ENCODE measurements at regions not wholly inside any gene's neighbourhood (a gene's known extent, or its start where the extent isn't known, plus 50 kb on each side); places are given as distances from the start of the nearest gene placed in this dataset.

DNA sequence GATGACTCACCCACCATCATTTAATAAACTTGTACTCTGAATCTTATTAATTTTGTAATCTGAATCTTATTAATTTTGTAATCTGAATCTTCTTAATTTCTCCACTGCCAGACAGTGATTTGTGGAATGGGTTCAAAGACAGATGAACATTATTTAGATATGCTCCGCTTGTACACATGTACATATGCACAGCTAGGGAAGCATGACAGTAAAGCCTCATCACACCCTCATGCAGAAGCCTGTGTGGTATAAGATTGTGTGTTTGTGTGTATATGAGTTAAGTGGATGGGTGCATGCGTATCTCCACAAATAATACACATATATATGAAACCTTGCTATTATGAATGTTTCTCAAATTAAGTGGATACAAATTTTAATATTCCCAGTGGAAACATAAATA is 318.5 kb upstream of the SFRP2 start:
- in situ Hi-C loops (cut with HindIII; ENCODE audit: low sequenced_read_pairs), result no loop called here

DNA sequence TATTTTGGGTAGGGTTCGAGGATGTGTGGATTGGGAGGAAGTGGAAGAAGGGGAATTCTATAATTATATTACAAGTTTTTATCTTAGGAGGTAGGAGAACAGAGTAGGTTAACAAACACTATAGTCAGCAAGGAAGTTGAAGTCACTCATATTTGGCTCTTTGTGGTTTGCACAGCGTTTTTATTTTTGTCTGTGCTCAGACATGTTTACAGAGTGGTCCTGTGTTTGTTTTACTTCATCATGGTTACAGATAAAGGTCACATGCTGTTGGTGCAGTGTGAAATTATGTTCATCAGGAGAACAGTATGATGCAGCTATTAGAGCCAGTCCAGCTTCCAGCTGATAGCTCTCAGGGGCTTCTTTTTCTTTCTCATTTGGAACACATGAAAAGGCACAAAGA is 299.9 kb upstream of the SFRP2 start:
- in situ Hi-C loops (cut with HindIII; ENCODE audit: low sequenced_read_pairs), result no loop called here

- in situ Hi-C loops (cut with HindIII; ENCODE audit: low sequenced_read_pairs), result no loop called here
Measured at GRCh38 chr4:154086247-154086646, 297.4 kb upstream of the SFRP2 start.

GRCh38 chr4:154084864-154085263 is 296.0 kb upstream of the SFRP2 start:
- in situ Hi-C loops (cut with HindIII; ENCODE audit: low sequenced_read_pairs), result no loop called here

- in situ Hi-C loops (cut with HindIII; ENCODE audit: low sequenced_read_pairs), result no loop called here
Measured at GRCh38 chr4:154082760-154083535, 294.1 kb upstream of the SFRP2 start.

- in situ Hi-C loops (cut with HindIII; ENCODE audit: low sequenced_read_pairs), result no loop called here
Measured at GRCh38 chr4:154081391-154081790, 292.5 kb upstream of the SFRP2 start.

- in situ Hi-C loops (cut with HindIII; ENCODE audit: low sequenced_read_pairs), result no loop called here
Measured at GRCh38 chr4:154078504-154079350, 289.8 kb upstream of the SFRP2 start.

- in situ Hi-C loops (cut with HindIII; ENCODE audit: low sequenced_read_pairs), result no loop called here
Measured at GRCh38 chr4:154076921-154077320, 288.0 kb upstream of the SFRP2 start.

DNA sequence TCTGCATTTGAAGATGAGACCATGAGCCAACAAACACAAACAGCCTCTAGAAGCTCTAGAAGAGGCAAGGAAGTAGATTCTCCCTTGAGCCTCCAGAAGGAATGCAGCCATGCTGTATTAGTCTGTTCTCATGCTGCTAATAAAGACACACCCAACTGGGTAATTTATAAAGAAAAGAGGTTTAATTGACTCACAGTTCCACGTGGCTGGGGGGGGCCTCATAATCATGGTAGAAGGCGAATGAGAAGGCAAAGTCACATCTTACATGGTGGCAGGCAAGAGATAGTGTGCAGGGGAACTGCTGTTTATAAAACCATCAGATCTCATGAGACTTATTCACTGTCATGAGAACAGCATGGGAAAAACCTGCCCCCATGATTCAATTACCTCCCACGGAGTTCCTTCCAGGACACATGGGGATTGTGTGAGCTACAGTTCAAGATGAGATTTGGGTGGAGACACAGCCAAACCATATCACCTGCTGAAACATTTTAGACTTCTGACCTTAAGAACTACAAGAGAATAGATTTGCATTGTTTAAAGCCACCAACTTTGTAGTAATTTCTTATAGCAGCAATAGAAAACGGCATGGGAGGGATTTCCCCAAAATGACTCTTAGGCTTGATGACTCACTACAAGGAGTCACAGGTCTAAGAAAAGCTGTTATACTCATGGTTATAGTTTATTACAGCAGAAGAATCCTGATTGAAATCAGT is 284.4 kb upstream of the SFRP2 start:
- in situ Hi-C loops (cut with HindIII; ENCODE audit: low sequenced_read_pairs), result no loop called here

- in situ Hi-C loops (cut with HindIII; ENCODE audit: low sequenced_read_pairs), result no loop called here
Measured at GRCh38 chr4:154067786-154068185, 278.9 kb upstream of the SFRP2 start.

DNA sequence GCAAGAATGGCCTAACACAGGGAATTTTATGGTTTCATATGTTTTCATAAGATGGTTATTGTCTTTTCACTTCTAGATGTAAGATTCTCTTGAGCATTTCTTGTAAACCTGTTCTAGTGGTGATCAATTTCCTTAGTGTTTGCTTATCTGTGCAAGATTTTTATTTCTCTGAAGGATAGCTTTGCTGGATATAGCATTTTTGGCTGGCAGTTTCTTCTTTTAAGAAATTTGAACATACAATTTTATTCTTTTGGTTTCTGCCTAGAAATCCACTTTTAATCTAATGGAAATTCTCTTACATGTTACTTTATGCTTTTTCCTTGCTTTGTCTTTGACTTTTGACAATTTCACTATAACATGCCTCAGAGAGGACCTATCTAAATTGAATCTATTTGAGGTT is 276.5 kb upstream of the SFRP2 start:
- in situ Hi-C loops (cut with HindIII; ENCODE audit: low sequenced_read_pairs), result no loop called here

GRCh38 chr4:154064244-154064643 is 275.4 kb upstream of the SFRP2 start:
- in situ Hi-C loops (cut with HindIII; ENCODE audit: low sequenced_read_pairs), result no loop called here

GRCh38 chr4:154049457-154050181 is 260.7 kb upstream of the SFRP2 start:
- in situ Hi-C loops (cut with HindIII; ENCODE audit: low sequenced_read_pairs), result no loop called here

DNA sequence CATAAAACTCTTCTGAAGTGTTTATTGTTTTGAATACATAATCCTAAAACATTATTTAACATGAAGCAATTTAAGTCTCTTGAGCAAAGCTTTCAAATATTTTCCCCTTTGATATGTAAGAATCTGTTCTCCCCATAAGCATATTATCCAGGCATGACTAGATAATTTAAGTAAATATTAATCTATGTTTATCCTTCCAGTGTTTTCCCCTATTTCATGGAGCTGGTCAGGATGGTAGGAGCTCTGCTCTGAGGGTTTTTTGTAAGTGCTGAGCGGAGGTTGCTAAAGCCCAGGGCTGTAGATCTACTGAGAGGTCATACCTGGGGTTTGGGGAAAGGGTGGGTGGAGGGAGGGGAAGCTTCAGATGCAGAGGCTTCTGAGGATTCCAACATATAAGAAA is 258.9 kb upstream of the SFRP2 start:
- in situ Hi-C loops (cut with HindIII; ENCODE audit: low sequenced_read_pairs), result no loop called here

GRCh38 chr4:154044742-154045485 is 256.0 kb upstream of the SFRP2 start:
- in situ Hi-C loops (cut with HindIII; ENCODE audit: low sequenced_read_pairs), result no loop called here

- in situ Hi-C loops (cut with HindIII; ENCODE audit: low sequenced_read_pairs), result no loop called here
Measured at GRCh38 chr4:154044108-154044531, 255.2 kb upstream of the SFRP2 start.

GRCh38 chr4:154041640-154042039 is 252.8 kb upstream of the SFRP2 start:
- in situ Hi-C loops (cut with HindIII; ENCODE audit: low sequenced_read_pairs), result no loop called here

DNA sequence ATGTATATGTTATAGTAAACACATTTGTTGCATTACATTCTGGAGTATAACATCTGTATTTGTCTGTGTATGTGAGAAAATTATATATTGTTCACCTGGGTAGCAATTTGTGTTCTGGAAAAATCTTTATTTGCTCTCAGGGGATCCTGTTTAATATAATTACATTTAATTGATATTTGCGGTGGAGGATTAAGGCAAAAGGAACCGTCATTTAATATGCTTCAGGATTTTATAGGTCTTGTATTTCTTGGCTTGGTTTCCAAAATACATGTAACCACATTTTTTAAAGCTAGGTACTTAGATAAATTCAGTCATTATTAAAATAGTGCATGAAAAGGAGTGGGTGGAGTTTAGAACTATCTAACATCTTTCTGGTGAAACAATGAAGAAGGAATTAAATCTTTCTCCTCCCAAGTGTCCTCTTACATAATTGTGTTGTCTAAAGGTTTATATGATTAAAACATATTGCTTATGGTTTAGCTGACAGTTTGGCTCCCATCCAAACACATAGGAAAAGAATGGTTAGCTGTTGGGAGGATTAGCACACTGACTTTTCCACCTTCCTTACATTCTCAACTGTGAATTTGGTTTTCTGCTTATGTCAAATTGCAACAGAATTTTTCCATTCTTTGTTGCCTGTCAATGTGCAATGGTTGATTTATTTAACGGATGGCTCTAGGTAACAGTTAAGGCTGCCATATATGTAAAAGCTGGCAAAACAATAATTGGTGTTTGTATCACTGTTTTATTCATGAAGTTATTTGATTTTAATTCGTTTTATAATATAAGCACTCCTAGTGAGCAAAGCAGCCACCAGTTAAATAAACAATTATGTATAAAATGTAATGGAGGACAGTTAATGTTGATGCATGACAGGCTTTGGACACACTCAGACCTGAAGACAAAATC is 250.8 kb upstream of the SFRP2 start:
- in situ Hi-C loops (cut with HindIII; ENCODE audit: low sequenced_read_pairs), result no loop called here

DNA sequence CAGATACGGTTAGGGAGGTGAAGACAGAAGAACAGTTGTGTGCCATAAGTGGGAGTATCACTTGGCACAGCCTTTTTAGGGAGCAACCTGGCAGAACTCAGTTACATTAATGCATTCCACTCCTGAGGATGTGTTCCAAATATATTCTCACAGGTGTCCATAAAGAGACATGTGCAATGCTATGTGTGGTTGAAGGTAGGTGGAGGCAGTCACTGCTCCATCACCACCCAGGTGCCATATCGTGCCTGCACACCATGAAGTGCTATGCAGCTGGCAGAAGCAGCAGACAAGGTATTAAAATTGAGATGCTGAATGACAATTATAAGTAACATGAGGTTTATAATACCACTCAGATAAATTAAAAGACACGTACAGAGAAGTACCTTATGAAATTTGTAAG is 248.0 kb upstream of the SFRP2 start:
- in situ Hi-C loops (cut with HindIII; ENCODE audit: low sequenced_read_pairs), result no loop called here

Measured in DLD1 (cell line).